ENCODE measurements at regions not wholly inside any gene's neighbourhood (a gene's known extent, or its start where the extent isn't known, plus 50 kb on each side); places are given as distances from the start of the nearest gene placed in this dataset.

DNA sequence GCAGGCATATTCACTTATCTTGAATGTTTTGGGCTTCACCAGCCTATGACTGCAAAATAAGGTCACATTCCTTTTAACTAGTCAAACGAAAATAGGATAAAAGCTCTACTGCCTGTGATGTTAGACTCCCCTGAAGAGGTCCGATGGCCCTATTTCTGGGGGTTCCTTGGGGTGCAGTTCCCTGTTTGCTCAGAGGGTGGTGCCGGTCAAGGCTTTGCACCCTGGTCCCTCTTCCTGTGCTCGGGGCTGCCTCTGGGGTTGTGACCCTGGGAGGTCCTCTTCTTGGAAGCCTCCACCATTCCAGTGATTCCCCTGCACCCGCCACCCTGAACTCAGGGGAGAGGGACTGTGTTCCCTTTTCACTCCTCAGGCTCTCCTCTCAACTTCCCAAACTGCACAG lies 86.7 kb upstream of the ANKRD34C start:
- Histone ChIP-seq H3K27ac (replicated peaks) (no peak overlapping the region), H3K9me3 (replicated peaks) (no peaks in the 10 kb centered on the region), H3K27me3 (ENCODE audit: low read depth) (peaks cover 37% of the 10 kb centered on the region), H3K4me3 (no peak overlapping the region), H3K36me3 (no peaks in the 10 kb centered on the region), H3K4me1 (no peaks in the 10 kb centered on the region)
- intact Hi-C loops (cut with micrococcal nuclease), result no loop called here
- no peak for DNase-seq
- TF ChIP-seq CTCF (IDR thresholded peaks at IDR 0.05; ENCODE audit: borderline replicate concordance), result no peak

GRCh38 chr15:79195239-79195638 lies 87.3 kb upstream of the ANKRD34C start:
- no peak for DNase-seq
- intact Hi-C loops (cut with micrococcal nuclease), result no loop called here
- TF ChIP-seq CTCF (IDR thresholded peaks at IDR 0.05; ENCODE audit: borderline replicate concordance), result no peak

GRCh38 chr15:79194386-79194785 lies 88.1 kb upstream of the ANKRD34C start:
- H3K4me1 ChIP-seq, result no peaks in the 10 kb centered on the region
- no peak overlapping the region for H3K4me3 ChIP-seq
- peaks cover 38% of the 10 kb centered on the region for H3K27me3 ChIP-seq (ENCODE audit: low read depth)
- DNase-seq, result no peak
- no peaks in the 10 kb centered on the region for H3K36me3 ChIP-seq
- no peaks in the 10 kb centered on the region for H3K9me3 ChIP-seq (replicated peaks)
- intact Hi-C loops (cut with micrococcal nuclease), result no loop called here
- H3K27ac ChIP-seq (replicated peaks), result no peak overlapping the region
- TF ChIP-seq CTCF (IDR thresholded peaks at IDR 0.05; ENCODE audit: borderline replicate concordance), result no peak

More at GRCh38 chr15:79195239-79195638, 87.3 kb upstream of the ANKRD34C start:
- no peaks in the 10 kb centered on the region for H3K4me1 ChIP-seq
- H3K27me3 ChIP-seq (ENCODE audit: low read depth), result peaks cover 41% of the 10 kb centered on the region
- no peaks in the 10 kb centered on the region for H3K36me3 ChIP-seq
- H3K9me3 ChIP-seq (replicated peaks), result no peaks in the 10 kb centered on the region
- no peak overlapping the region for H3K27ac ChIP-seq (replicated peaks)
- H3K4me3 ChIP-seq, result no peak overlapping the region

DNA sequence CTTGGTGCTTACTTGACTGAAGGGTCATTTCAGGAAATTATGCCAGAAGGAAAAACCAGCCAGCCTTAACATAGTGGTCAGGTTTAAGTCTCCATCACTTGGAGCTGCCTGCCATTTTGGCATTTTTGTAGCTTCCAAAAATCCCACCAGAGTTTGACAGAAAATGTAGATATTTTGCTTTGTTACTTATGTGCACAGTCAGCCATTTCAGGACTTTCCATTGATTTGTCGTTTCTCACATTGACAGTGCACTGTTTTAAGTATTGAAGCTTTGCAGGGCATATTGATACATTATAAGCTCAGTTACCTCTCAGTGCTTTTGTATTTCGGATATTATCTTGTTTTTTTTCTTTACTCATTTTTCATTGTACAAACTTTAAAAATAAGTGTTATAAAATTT lies 89.0 kb upstream of the ANKRD34C start:
- Histone ChIP-seq H3K4me3 (no peak overlapping the region), H3K36me3 (no peaks in the 10 kb centered on the region), H3K9me3 (replicated peaks) (no peaks in the 10 kb centered on the region), H3K27me3 (ENCODE audit: low read depth) (peaks cover 38% of the 10 kb centered on the region), H3K4me1 (no peaks in the 10 kb centered on the region), H3K27ac (replicated peaks) (no peak overlapping the region)
- no peak for TF ChIP-seq CTCF (IDR thresholded peaks at IDR 0.05; ENCODE audit: borderline replicate concordance)
- intact Hi-C loops (cut with micrococcal nuclease), result no loop called here
- no peak for DNase-seq

DNA sequence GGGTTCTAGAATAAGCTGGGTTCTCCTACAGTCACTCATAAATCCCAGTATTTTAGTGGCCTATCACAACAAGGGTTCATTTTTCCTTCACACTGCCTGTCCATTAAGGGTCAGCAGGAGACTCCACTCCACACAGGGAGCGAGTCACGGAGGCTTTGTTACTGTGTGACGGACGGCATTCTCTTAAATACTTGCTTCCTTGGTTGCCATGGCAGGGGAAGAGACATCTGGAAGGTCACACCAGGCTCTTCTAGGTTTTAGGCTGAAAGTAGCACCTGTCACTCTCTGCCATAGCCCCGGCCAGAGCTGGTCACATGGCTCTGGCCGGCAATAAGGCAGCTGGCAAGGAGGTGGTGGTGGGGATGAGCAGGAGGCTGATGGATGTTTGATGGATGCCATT lies 89.4 kb upstream of the ANKRD34C start:
- TF ChIP-seq CTCF (IDR thresholded peaks at IDR 0.05; ENCODE audit: borderline replicate concordance), result no peak
- Histone ChIP-seq H3K9me3 (replicated peaks) (no peaks in the 10 kb centered on the region), H3K4me3 (no peak overlapping the region), H3K4me1 (no peaks in the 10 kb centered on the region), H3K27me3 (ENCODE audit: low read depth) (peaks cover 41% of the 10 kb centered on the region), H3K36me3 (no peaks in the 10 kb centered on the region), H3K27ac (replicated peaks) (no peak overlapping the region)
- intact Hi-C loops (cut with micrococcal nuclease), result no loop called here
- no peak for DNase-seq

Measured in left ventricle myocardium inferior (tissue), 1 donor.